HCT116 (cell line): ENCODE measurements at regions not wholly inside any gene's neighbourhood (a gene's known extent, or its start where the extent isn't known, plus 50 kb on each side); places are given as distances from the start of the nearest gene placed in this dataset.

Experiments
- ATAC-seq: fragments of 200-7000 bp; cut with Tn5 transposase; 2 replicates; pipeline ENCODE4 v1.9.1; 2020; ENCODE audit warnings: mild to moderate bottlenecking, moderate library complexity
- BruUV-seq: library from RNA; stranded (reverse); fragments of 400-500 nt; replicated peaks from 2 replicates; lab custom pipeline; 2021; lab: Mats Ljungman, UMichigan
- CTCF ChIA-PET: fragments of 300-600 bp; sonication (Branson Sonifier 250); formaldehyde crosslinking; loops from one replicate; lab custom pipeline; 2021; ENCODE audit warnings: antibody characterized with exemption; lab: Charles Lee
- POLR2A ChIA-PET: fragments of 300-600, 350-600 bp; sonication (Branson Sonifier 250); formaldehyde crosslinking; loops from one replicate; lab custom pipeline; 2021; ENCODE audit warnings: antibody characterized with exemption; lab: Charles Lee
- RAD21 ChIA-PET, 2 experiments: fragments of 300-600 bp; sonication (Branson Sonifier 250); formaldehyde crosslinking; loops; one replicate each; lab custom pipeline; 2023; ENCODE audit warnings: low total read pairs in 2 of 2; ENCODE audit not compliant: uncharacterized antibody in 2 of 2, unreplicated experiment in 2 of 2, low non-redundant PET in 1 of 2; lab: Charles Lee
- DNase-seq: peaks from one replicate; pipeline ENCODE4 v3.0.0-alpha.2; 2010; ENCODE audit warnings: low read depth, low spot score
- H2AFZ ChIP-seq: fragments of 200-600 bp; shearing (Covaris generic), sonication (generic); 2 replicates; pipeline ENCODE4 v1.6.1; 2017; ENCODE audit warnings: low read depth, mixed run types, mixed read lengths, antibody characterized with exemption, low read length; ENCODE audit not compliant: poor library complexity, severe bottlenecking
- H3K27ac ChIP-seq: 2 replicates; pipeline ENCODE4 v1.5.1; 2012; ENCODE audit warnings: low read depth, low read length
- H3K27me3 ChIP-seq: fragments of 200-600 bp; sonication (generic); 2 replicates; pipeline ENCODE4 v1.6.1; 2016; ENCODE audit warnings: mixed run types, low read length, mixed read lengths; ENCODE audit not compliant: insufficient read depth
- H3K36me3 ChIP-seq, 2 experiments: fragments of 200-500 bp in 1 of 2; fragments of 200-600 bp in 1 of 2; sonication (Bioruptor generic) in 1 of 2; sonication (generic) in 1 of 2; 2 replicates each; pipeline versions ENCODE4 v1.5.1 to v1.6.1; 2014 to 2016; ENCODE audit warnings: low read length in 2 of 2, inconsistent platforms in 1 of 2, mixed read lengths in 1 of 2, mixed run types in 1 of 2; ENCODE audit not compliant: insufficient read depth in 2 of 2, control insufficient read depth in 1 of 2
- H3K4me1 ChIP-seq, 2 experiments: fragments of 200-600 bp in 1 of 2; sonication (generic) in 1 of 2; 2 replicates each; pipeline versions ENCODE4 v1.5.1 to v1.6.1; 2012 to 2017; ENCODE audit warnings: low read length in 2 of 2, inconsistent platforms in 1 of 2, mild to moderate bottlenecking in 1 of 2, mixed read lengths in 1 of 2, mixed run types in 1 of 2, moderate library complexity in 1 of 2; ENCODE audit not compliant: insufficient read depth in 2 of 2, control insufficient read depth in 1 of 2
- H3K4me2 ChIP-seq: fragments of 200-600 bp; sonication (generic); 2 replicates; pipeline ENCODE4 v1.6.1; 2017; ENCODE audit warnings: mixed run types, low read length, mixed read lengths
- H3K4me3 ChIP-seq, 2 experiments: fragments of 200-600 bp in 1 of 2; sonication (generic) in 1 of 2; replicated peaks in 1 of 2; 2 replicates each; pipeline ENCODE4 v1.5.1; 2011 to 2016; ENCODE audit warnings: low read length in 2 of 2, control low read depth in 1 of 2, low read depth in 1 of 2, mild to moderate bottlenecking in 1 of 2, mixed read lengths in 1 of 2, mixed run types in 1 of 2
- H3K79me2 ChIP-seq: fragments of 200-600 bp; sonication (generic); 2 replicates; pipeline ENCODE4 v1.6.1; 2017; ENCODE audit warnings: mild to moderate bottlenecking, mixed run types, low read length, moderate library complexity, mixed read lengths; ENCODE audit not compliant: insufficient read depth
- H3K9ac ChIP-seq: fragments of 200-600 bp; sonication (generic); 2 replicates; pipeline ENCODE4 v1.6.1; 2016; ENCODE audit warnings: low read length, mixed read lengths
- H3K9me2 ChIP-seq: fragments of 200-600 bp; sonication (generic), shearing (Covaris generic); 2 replicates; pipeline ENCODE4 v1.6.1; 2017; ENCODE audit warnings: mixed run types, mild to moderate bottlenecking, moderate library complexity; ENCODE audit not compliant: insufficient read depth
- H3K9me3 ChIP-seq, 2 experiments: fragments of 200-500 bp in 1 of 2; fragments of 200-600 bp in 1 of 2; sonication (Bioruptor generic) in 1 of 2; sonication (generic) in 1 of 2; 2 replicates each; pipeline ENCODE4 v1.6.1; 2014 to 2017; ENCODE audit warnings: low read length in 2 of 2, mixed read lengths in 2 of 2, inconsistent platforms in 1 of 2, low read depth in 1 of 2, mild to moderate bottlenecking in 1 of 2, mixed run types in 1 of 2, moderate library complexity in 1 of 2; ENCODE audit not compliant: control insufficient read depth in 1 of 2, insufficient read depth in 1 of 2
- H4K20me1 ChIP-seq: fragments of 200-600 bp; sonication (generic), shearing (Covaris generic); 2 replicates; pipeline ENCODE4 v1.6.1; 2017; ENCODE audit warnings: mixed run types, mild to moderate bottlenecking, moderate library complexity; ENCODE audit not compliant: insufficient read depth
- ATF3 ChIP-seq: IDR thresholded peaks from 2 replicates; pipeline ENCODE4 v1.6.1; 2012
- CEBPB ChIP-seq: IDR thresholded peaks from 2 replicates; pipeline ENCODE4 v1.6.1; 2012; ENCODE audit warnings: low read depth
- CTCF ChIP-seq, 3 experiments: fragments of 200-600 bp in 1 of 3; sonication (generic) in 1 of 3; IDR thresholded peaks in 2 of 3; conservative IDR thresholded peaks in 1 of 3; 2 replicates each; pipeline ENCODE4 v1.5.1; 2012 to 2017; ENCODE audit warnings: low read depth in 2 of 3, low read length in 2 of 3, antibody characterized with exemption in 1 of 3, borderline replicate concordance in 1 of 3, control low read depth in 1 of 3, mild to moderate bottlenecking in 1 of 3, mixed read lengths in 1 of 3, mixed run types in 1 of 3, moderate library complexity in 1 of 3; ENCODE audit not compliant: insufficient read depth in 1 of 3
- ELF1 ChIP-seq: IDR thresholded peaks from 2 replicates; pipeline ENCODE4 v1.6.1; 2012; ENCODE audit warnings: low read depth, borderline replicate concordance
- EZH2phosphoT487 ChIP-seq: fragments of 200-600 bp; IDR thresholded peaks from 2 replicates; pipeline ENCODE4 v1.6.1; 2018; ENCODE audit warnings: antibody characterized with exemption, borderline replicate concordance
- FOSL1 ChIP-seq: IDR thresholded peaks from 2 replicates; pipeline ENCODE4 v1.6.1; 2012; ENCODE audit warnings: low read depth
- JUND ChIP-seq: IDR thresholded peaks from 2 replicates; pipeline ENCODE4 v1.6.1; 2012
- MAX ChIP-seq: IDR thresholded peaks from 2 replicates; pipeline ENCODE4 v1.6.1; 2012
- POLR2AphosphoS5 ChIP-seq: IDR thresholded peaks from 2 replicates; pipeline ENCODE4 v1.6.1; 2011; ENCODE audit warnings: mild to moderate bottlenecking, low read depth, low read length, moderate library complexity
- RAD21 ChIP-seq: IDR thresholded peaks from 2 replicates; pipeline ENCODE4 v1.6.1; 2012; ENCODE audit warnings: low read depth, mild to moderate bottlenecking
- SIN3A ChIP-seq: IDR thresholded peaks from 2 replicates; pipeline ENCODE4 v1.6.1; 2012; ENCODE audit warnings: low read depth
- SRF ChIP-seq: IDR thresholded peaks from 2 replicates; pipeline ENCODE4 v1.6.1; 2012; ENCODE audit warnings: low read depth
- ZBTB33 ChIP-seq: IDR thresholded peaks from 2 replicates; pipeline ENCODE4 v1.6.1; 2011; ENCODE audit warnings: mild to moderate bottlenecking, low read length, moderate library complexity; ENCODE audit not compliant: insufficient replicate concordance; ENCODE audit errors: extremely low read depth
- intact Hi-C: fragments of 100-400 bp; cut with micrococcal nuclease; formaldehyde crosslinking; loops from 2 replicates; pipeline ENCODE4 v1.10.0; 2022

- RAD21 ChIA-PET, result no interaction called here
- BruUV-seq, result no TSS peak
- no peak overlapping the region for H3K4me2 ChIP-seq
These were observed 217.0 kb downstream of the HAO1 start for GRCh38 chr20:7723284-7723683.

More at GRCh38 chr20:7723284-7723683, 217.0 kb downstream of the HAO1 start:
- Histone ChIP-seq H3K27ac (no peak overlapping the region), H2AFZ (no peak overlapping the region), H3K9me3 (peaks cover 0 to 14% of the 10 kb centered on the region in 2 experiments; a peak in 1 of 4 replicates), H4K20me1 (no peaks in the 10 kb centered on the region), H3K79me2 (no peaks in the 10 kb centered on the region), H3K4me3 (no peak overlapping the region), H3K27me3 (no peaks in the 10 kb centered on the region), H3K9me2 (no peaks in the 10 kb centered on the region), H3K4me1 (no peaks in the 10 kb centered on the region), H3K9ac (no peak overlapping the region), H3K36me3 (no peaks in the 10 kb centered on the region)
- TF ChIP-seq MAX, result no peak
- no peak for TF ChIP-seq ZBTB33
- TF ChIP-seq SIN3A, result no peak
- TF ChIP-seq CTCF (IDR thresholded peaks at IDR 0.05 in 2 of 3, conservative IDR thresholded peaks at IDR 0.05 in 1 of 3; ENCODE audit: borderline replicate concordance in 1 of 3, insufficient read depth in 1 of 3, low read depth in 2 of 3, low read length in 2 of 3), result no peak
- no peak for TF ChIP-seq JUND
- no peak for TF ChIP-seq ELF1
- no peak for TF ChIP-seq CEBPB
- TF ChIP-seq EZH2phosphoT487, result no peak
- no peak for TF ChIP-seq ATF3
- TF ChIP-seq FOSL1, result no peak
- no peak for TF ChIP-seq SRF
- no peak for TF ChIP-seq RAD21
- no peak for TF ChIP-seq POLR2AphosphoS5
- ChIA-PET POLR2A (no interaction called here), CTCF (no interaction called here)
- intact Hi-C loops, result no loop called here
- no peak for DNase-seq
- no peak for ATAC-seq
